OCI-LY7 (cell line): ENCODE measurements at regions not wholly inside any gene's neighbourhood (a gene's known extent, or its start where the extent isn't known, plus 50 kb on each side); places are given as distances from the start of the nearest gene placed in this dataset.

Experiments used
- CTCF ChIP-seq: fragments of 200-600 bp; sonication (generic); conservative IDR thresholded peaks from 2 replicates; pipeline ENCODE4 v1.5.1; 2014; ENCODE audit warnings: mild to moderate bottlenecking, antibody characterized with exemption, low read length, moderate library complexity, mixed read lengths
- EZH2phosphoT487 ChIP-seq: fragments of 200-600 bp; sonication (generic); IDR thresholded peaks from 2 replicates; pipeline ENCODE4 v1.6.1; 2018; ENCODE audit warnings: low read depth, borderline replicate concordance, mild to moderate bottlenecking, mixed run types, antibody characterized with exemption, low read length, moderate library complexity, mixed read lengths

DNA sequence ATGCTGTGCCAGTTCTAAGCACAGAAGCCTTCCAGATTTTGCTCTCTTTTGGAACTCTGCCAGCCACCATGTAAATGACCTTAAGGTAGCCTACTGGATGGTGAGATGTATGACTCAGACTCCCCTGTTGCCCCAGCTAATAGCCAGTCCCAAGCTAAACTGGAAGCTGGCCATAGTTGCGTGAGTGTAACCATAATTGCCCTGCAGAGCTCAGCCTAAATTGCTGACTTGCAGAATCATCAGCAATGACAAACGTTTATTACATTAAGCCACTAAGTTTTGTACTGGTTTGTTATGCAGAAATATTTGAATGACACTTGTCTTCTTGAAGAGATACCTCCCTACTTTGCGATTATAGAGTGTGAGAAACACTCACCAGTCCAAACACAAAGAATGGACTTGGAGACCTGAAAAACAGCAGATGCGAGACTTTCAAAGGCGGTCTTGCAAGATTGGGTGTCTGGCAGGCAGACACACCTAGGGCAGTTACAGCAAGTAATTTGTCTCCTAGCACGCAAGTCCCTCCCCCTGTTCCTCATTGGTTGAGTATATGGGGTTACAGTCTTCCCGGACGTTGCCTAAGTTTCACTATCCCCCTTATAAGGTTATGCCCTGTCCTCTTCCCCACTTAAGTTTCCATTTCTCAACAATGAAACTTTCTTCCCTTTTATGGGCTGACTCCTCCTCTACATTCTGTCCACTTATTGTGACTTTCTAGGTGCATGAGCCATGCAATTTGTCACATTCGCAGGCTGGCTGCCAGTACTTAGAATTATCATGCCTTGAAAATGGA is 83.6 kb upstream of the XCR1 start:
- TF ChIP-seq CTCF, result no peak
- TF ChIP-seq EZH2phosphoT487, result no peak
